ENCODE measurements at regions not wholly inside any gene's neighbourhood (a gene's known extent, or its start where the extent isn't known, plus 50 kb on each side); places are given as distances from the start of the nearest gene placed in this dataset.

DNA sequence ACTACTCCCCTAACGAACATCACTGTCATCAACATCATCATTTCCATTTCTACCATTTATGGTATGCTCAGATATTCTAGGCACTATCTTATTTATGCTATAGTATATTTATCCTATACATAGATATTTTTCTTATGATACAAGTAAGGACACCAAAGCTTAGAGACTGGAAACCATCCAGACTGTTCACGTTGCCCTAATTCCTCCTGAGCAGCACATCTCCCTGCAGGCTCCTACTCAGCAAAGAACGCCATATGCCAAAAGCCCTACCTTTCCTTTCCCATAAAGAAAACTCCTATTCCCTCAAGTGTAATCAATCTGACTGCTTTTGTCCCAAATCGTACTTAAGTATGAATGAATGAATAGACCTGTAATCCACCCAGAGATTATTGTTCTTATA, 247.0 kb downstream of the PRELID2 start:
- no peak overlapping the region for H3K4me2 ChIP-seq (ENCODE audit: low read length)

DNA sequence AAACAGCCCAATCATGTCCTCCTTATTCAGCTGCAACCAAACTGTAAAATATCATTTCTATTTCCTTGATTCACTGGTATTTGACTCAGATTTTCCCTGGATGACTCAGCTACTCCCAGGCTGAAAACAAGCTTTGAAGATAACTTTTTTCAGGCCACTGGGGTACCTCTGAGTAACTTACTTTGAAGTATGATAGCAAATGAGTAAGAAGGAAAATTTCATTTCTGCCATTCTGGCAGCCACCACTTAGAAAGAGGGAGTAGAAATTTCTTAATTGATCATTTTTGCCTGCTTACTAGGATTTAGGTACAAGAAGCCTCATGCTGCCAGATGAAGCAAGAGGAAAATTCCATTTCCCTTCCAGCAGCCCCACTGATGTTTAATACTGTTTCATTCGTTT, 247.4 kb downstream of the PRELID2 start:
- Histone ChIP-seq H3K9me2 (ENCODE audit: low read depth, low read length) (no peaks in the 10 kb centered on the region), H3K4me3 (ENCODE audit: low read depth, low read length, poor library complexity, severe bottlenecking) (no peak overlapping the region), H4K20me1 (ENCODE audit: insufficient read depth, low read length) (no peaks in the 10 kb centered on the region), H2AFZ (ENCODE audit: low read length) (no peak overlapping the region), H3K9me3 (ENCODE audit: low read length) (no peaks in the 10 kb centered on the region), H3K27me3 (ENCODE audit: insufficient read depth, low read length) (no peaks in the 10 kb centered on the region), H3K4me1 (ENCODE audit: insufficient read depth, low read length, severe bottlenecking) (no peaks in the 10 kb centered on the region), H3K79me2 (ENCODE audit: insufficient read depth, low read length) (no peaks in the 10 kb centered on the region), H3F3A (ENCODE audit: insufficient read depth, low read length) (no peaks in the 10 kb centered on the region), H3K4me2 (ENCODE audit: low read length) (no peak overlapping the region), H3K27ac (ENCODE audit: low read depth, low read length, poor library complexity, severe bottlenecking) (no peak overlapping the region), H3K9ac (ENCODE audit: low read length) (no peak overlapping the region), H3K36me3 (ENCODE audit: insufficient read depth, low read length) (no peaks in the 10 kb centered on the region)
- TF ChIP-seq, protein P1, sequence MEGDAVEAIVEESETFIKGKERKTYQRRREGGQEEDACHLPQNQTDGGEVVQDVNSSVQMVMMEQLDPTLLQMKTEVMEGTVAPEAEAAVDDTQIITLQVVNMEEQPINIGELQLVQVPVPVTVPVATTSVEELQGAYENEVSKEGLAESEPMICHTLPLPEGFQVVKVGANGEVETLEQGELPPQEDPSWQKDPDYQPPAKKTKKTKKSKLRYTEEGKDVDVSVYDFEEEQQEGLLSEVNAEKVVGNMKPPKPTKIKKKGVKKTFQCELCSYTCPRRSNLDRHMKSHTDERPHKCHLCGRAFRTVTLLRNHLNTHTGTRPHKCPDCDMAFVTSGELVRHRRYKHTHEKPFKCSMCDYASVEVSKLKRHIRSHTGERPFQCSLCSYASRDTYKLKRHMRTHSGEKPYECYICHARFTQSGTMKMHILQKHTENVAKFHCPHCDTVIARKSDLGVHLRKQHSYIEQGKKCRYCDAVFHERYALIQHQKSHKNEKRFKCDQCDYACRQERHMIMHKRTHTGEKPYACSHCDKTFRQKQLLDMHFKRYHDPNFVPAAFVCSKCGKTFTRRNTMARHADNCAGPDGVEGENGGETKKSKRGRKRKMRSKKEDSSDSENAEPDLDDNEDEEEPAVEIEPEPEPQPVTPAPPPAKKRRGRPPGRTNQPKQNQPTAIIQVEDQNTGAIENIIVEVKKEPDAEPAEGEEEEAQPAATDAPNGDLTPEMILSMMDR (IDR thresholded peaks at IDR 0.05; ENCODE audit: low read length): no peak
- no peak for TF ChIP-seq EZH2 (IDR thresholded peaks at IDR 0.05; ENCODE audit: borderline replicate concordance, low read length)

More for the DNA sequence above, 247.0 kb downstream of the PRELID2 start:
- Histone ChIP-seq H3F3A (ENCODE audit: insufficient read depth, low read length) (no peaks in the 10 kb centered on the region), H3K4me3 (ENCODE audit: low read depth, low read length, poor library complexity, severe bottlenecking) (no peak overlapping the region), H3K27ac (ENCODE audit: low read depth, low read length, poor library complexity, severe bottlenecking) (no peak overlapping the region), H3K36me3 (ENCODE audit: insufficient read depth, low read length) (no peaks in the 10 kb centered on the region), H2AFZ (ENCODE audit: low read length) (no peak overlapping the region), H3K9me2 (ENCODE audit: low read depth, low read length) (no peaks in the 10 kb centered on the region), H3K9ac (ENCODE audit: low read length) (no peak overlapping the region), H3K4me1 (ENCODE audit: insufficient read depth, low read length, severe bottlenecking) (no peaks in the 10 kb centered on the region), H4K20me1 (ENCODE audit: insufficient read depth, low read length) (no peaks in the 10 kb centered on the region), H3K9me3 (ENCODE audit: low read length) (no peaks in the 10 kb centered on the region), H3K79me2 (ENCODE audit: insufficient read depth, low read length) (no peaks in the 10 kb centered on the region), H3K27me3 (ENCODE audit: insufficient read depth, low read length) (no peaks in the 10 kb centered on the region)
- TF ChIP-seq EZH2 (IDR thresholded peaks at IDR 0.05; ENCODE audit: borderline replicate concordance, low read length): no peak
- TF ChIP-seq, protein P1 (IDR thresholded peaks at IDR 0.05; ENCODE audit: low read length): no peak

DNA sequence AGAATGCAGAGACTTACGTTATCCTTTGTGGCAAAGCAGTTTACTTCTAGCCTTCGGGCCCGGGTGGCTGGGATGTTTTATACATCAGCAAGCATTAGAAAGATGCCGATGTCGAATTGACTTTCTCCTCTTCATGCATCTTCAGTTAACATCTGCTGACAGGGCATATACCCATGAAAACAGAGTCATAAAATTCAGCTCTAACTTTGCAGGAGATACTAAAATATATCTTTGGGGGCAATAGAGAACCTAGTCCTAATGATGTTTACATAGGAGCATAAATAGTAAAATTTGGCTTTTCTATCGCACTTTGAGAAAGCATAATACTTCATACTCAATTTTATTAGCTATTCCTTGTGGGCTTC, 247.9 kb downstream of the PRELID2 start:
- no peak for TF ChIP-seq EZH2 (IDR thresholded peaks at IDR 0.05; ENCODE audit: borderline replicate concordance, low read length)
- TF ChIP-seq, protein P1 (IDR thresholded peaks at IDR 0.05; ENCODE audit: low read length): no peak
- H3K27me3 ChIP-seq (ENCODE audit: insufficient read depth, low read length): no peaks in the 10 kb centered on the region
- no peak overlapping the region for H3K9ac ChIP-seq (ENCODE audit: low read length)
- no peak overlapping the region for H3K4me2 ChIP-seq (ENCODE audit: low read length)
- no peaks in the 10 kb centered on the region for H3K36me3 ChIP-seq (ENCODE audit: insufficient read depth, low read length)
- no peaks in the 10 kb centered on the region for H3K9me3 ChIP-seq (ENCODE audit: low read length)
- no peaks in the 10 kb centered on the region for H4K20me1 ChIP-seq (ENCODE audit: insufficient read depth, low read length)
- H3K79me2 ChIP-seq (ENCODE audit: insufficient read depth, low read length): no peaks in the 10 kb centered on the region
- no peak overlapping the region for H3K4me3 ChIP-seq (ENCODE audit: low read depth, low read length, poor library complexity, severe bottlenecking)
- H3K4me1 ChIP-seq (ENCODE audit: insufficient read depth, low read length, severe bottlenecking): no peaks in the 10 kb centered on the region
- no peaks in the 10 kb centered on the region for H3F3A ChIP-seq (ENCODE audit: insufficient read depth, low read length)
- no peak overlapping the region for H3K27ac ChIP-seq (ENCODE audit: low read depth, low read length, poor library complexity, severe bottlenecking)
- H3K9me2 ChIP-seq (ENCODE audit: low read depth, low read length): no peaks in the 10 kb centered on the region
- H2AFZ ChIP-seq (ENCODE audit: low read length): no peak overlapping the region

Measured in OCI-LY1 (cell line).